ENCODE measurements at regions not wholly inside any gene's neighbourhood (a gene's known extent, or its start where the extent isn't known, plus 50 kb on each side); places are given as distances from the start of the nearest gene placed in this dataset.

DNA sequence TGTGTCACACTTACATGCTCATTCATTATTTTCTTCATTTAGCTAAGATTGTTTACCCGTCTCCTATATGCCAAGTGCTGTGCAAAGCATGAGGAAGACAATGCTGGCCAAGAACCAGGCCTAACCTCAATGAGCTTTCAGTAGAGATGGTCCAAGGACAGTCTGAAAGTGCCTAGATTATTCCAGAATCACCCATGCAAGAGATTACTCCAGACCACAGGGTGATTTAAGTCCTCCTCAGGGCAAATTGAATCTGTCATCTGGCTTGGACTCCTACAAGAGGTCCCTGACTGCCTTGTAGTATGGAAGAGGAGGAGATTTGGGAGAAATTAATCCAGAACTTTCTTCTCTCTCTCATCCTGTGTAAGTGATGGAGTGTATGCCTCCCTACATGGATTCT, 99.4 kb upstream of the NDP start:
- H3K27ac ChIP-seq, result no peak overlapping the region
- H3K36me3 ChIP-seq, result no peaks in the 10 kb centered on the region
- H3K9me3 ChIP-seq, result no peaks in the 10 kb centered on the region
- intact Hi-C loops (cut with DNase I; ENCODE audit: low total_unique reads), result no loop called here
- DNase-seq, result no peak
- H3K27me3 ChIP-seq (replicated peaks in 1 of 7), result peaks cover 0 to 4% (median 0%) of the 10 kb centered on the region in 7 donors
- H3K4me1 ChIP-seq, result no peaks in the 10 kb centered on the region
- 78 to 93% (median 87%) methylated on average over 1 of the region's 1 CpG for WGBS, 5 donors
- no peak overlapping the region for H3K4me3 ChIP-seq
- TF ChIP-seq, protein P1, sequence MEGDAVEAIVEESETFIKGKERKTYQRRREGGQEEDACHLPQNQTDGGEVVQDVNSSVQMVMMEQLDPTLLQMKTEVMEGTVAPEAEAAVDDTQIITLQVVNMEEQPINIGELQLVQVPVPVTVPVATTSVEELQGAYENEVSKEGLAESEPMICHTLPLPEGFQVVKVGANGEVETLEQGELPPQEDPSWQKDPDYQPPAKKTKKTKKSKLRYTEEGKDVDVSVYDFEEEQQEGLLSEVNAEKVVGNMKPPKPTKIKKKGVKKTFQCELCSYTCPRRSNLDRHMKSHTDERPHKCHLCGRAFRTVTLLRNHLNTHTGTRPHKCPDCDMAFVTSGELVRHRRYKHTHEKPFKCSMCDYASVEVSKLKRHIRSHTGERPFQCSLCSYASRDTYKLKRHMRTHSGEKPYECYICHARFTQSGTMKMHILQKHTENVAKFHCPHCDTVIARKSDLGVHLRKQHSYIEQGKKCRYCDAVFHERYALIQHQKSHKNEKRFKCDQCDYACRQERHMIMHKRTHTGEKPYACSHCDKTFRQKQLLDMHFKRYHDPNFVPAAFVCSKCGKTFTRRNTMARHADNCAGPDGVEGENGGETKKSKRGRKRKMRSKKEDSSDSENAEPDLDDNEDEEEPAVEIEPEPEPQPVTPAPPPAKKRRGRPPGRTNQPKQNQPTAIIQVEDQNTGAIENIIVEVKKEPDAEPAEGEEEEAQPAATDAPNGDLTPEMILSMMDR (IDR thresholded peaks at IDR 0.05 in 8 of 11, conservative IDR thresholded peaks at IDR 0.05 in 3 of 11), result no peak
- no peak for TF ChIP-seq POLR2A (IDR thresholded peaks at IDR 0.05)
- TF ChIP-seq POLR2AphosphoS5 (IDR thresholded peaks at IDR 0.05), result no peak

DNA sequence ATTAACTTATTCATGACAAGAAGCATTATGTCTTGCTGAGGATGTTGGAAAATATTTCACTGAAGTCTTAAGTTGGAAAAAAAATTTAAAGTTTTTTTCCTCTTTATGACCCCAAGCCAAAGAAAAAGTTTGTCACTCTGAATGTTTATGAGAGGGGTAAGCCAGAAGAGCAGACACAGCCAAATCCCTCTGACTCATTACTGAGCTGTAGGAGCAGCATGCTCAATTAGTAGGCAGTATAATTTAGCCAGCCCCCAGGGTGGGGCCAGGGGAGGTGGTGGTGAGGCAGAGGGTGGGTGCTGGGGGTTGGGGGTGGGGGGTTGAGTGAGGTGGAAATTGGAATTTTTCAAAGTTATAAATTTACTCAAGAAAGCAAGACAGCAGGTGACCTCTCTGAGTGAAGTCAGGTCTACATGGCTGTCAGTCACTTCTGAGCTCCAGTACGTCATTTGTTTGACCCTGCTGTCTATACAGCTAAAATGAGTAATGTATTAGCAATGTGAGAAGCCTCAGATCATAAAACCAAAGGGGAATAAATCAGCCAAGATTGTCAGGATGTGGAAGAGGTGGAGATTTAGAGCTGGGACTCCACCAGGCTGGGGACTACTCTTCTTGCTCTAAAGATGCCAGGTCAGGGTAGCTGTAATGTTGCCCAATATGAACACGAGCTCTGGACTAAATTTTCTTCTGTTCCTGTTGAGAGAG, 98.8 kb upstream of the NDP start:
- Histone ChIP-seq H3K4me3 (no peak overlapping the region), H3K36me3 (no peaks in the 10 kb centered on the region), H3K9me3 (no peaks in the 10 kb centered on the region), H3K27ac (no peak overlapping the region), H3K4me1 (no peaks in the 10 kb centered on the region), H3K27me3 (replicated peaks in 1 of 7) (peaks cover 0 to 4% (median 0%) of the 10 kb centered on the region in 7 donors)
- WGBS, 5 donors, result 54 to 90% (median 75%) methylated on average over 2 of the region's 2 CpGs
- DNase-seq, result no peak
- TF ChIP-seq POLR2A (IDR thresholded peaks at IDR 0.05) (no peak), POLR2AphosphoS5 (IDR thresholded peaks at IDR 0.05) (no peak)
- TF ChIP-seq, protein P1 (IDR thresholded peaks at IDR 0.05 in 8 of 11, conservative IDR thresholded peaks at IDR 0.05 in 3 of 11), result no peak
- intact Hi-C loops (cut with DNase I; ENCODE audit: low total_unique reads), result no loop called here

DNA sequence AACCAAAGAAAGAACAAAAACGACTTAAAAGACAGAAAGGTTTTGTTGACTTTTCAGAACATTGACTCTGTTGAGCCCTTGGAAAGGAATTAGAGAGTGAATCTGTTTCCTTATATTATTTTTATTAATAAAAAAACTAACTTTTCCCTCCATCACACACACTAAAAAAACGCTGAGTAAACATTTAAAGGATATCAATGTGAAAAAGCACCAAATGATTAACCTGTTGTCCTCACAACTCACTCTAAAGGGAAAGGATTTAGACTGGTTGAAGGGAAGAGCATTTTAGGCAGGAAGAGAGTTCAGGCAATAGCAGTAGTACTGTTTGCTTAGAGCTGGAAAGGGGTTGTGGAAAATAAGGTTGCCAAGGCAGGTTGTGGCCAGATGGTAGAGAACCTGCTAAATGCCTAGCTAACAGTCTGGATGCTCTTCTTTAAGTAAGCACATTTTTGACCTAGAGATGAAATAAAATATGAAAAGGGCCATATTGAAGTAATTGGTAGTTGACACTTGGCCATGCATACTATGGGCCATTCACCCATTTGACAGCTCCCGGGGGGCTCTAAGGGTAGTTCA, 98.0 kb upstream of the NDP start:
- TF ChIP-seq POLR2A (IDR thresholded peaks at IDR 0.05) (no peak), POLR2AphosphoS5 (IDR thresholded peaks at IDR 0.05) (no peak)
- TF ChIP-seq, protein P1 (IDR thresholded peaks at IDR 0.05 in 8 of 11, conservative IDR thresholded peaks at IDR 0.05 in 3 of 11), result no peak
- Histone ChIP-seq H3K4me3 (no peak overlapping the region), H3K27ac (no peak overlapping the region), H3K27me3 (replicated peaks in 1 of 7) (peaks cover 0 to 4% (median 0%) of the 10 kb centered on the region in 7 donors), H3K9me3 (no peaks in the 10 kb centered on the region), H3K4me1 (no peaks in the 10 kb centered on the region), H3K36me3 (no peaks in the 10 kb centered on the region)
- WGBS, 5 donors, result 50 to 88% (median 72%) methylated on average over 3 of the region's 3 CpGs
- DNase-seq, result no peak
- intact Hi-C loops (cut with DNase I; ENCODE audit: low total_unique reads), result no loop called here

DNA sequence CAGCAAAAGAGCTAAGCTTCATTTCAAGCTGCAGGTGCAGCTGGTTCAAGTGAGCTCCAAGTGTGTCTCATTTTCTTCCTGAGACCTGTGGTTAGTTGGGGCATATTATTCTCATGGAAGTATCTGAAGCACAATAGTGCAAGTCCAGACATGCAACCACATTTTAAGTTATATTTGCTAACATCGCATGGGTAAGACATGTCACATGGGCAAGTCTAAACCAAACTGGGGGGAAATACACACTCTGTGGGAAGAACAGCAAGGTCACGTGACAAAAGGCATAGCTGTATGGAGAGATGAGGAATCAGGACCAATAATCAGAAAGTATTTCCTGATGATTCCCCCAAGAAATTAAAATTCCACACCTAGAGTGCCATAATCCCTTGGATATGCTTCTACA, 94.9 kb upstream of the NDP start:
- Histone ChIP-seq H3K4me3 (no peak overlapping the region), H3K27me3 (replicated peaks in 1 of 7) (peaks cover 0 to 4% (median 0%) of the 10 kb centered on the region in 7 donors), H3K36me3 (no peaks in the 10 kb centered on the region), H3K27ac (no peak overlapping the region), H3K9me3 (no peaks in the 10 kb centered on the region), H3K4me1 (no peaks in the 10 kb centered on the region)
- intact Hi-C loops (cut with DNase I; ENCODE audit: low total_unique reads), result no loop called here
- DNase-seq, result no peak
- TF ChIP-seq POLR2AphosphoS5 (IDR thresholded peaks at IDR 0.05) (no peak), POLR2A (IDR thresholded peaks at IDR 0.05) (no peak)
- TF ChIP-seq, protein P1 (IDR thresholded peaks at IDR 0.05 in 8 of 11, conservative IDR thresholded peaks at IDR 0.05 in 3 of 11), result no peak
- 73 to 93% (median 86%) methylated on average over 2 of the region's 2 CpGs for WGBS, 5 donors
